ENCODE measurements at regions not wholly inside any gene's neighbourhood (a gene's known extent, or its start where the extent isn't known, plus 50 kb on each side); places are given as distances from the start of the nearest gene placed in this dataset.

- H3K36me3 ChIP-seq (ENCODE audit: insufficient read depth, low read length): no peaks in the 10 kb centered on the region
- no peaks in the 10 kb centered on the region for H3K9me3 ChIP-seq (ENCODE audit: control insufficient read depth, insufficient read depth, low read length)
- peak overlapping the region; percentile 72 for H3K9ac ChIP-seq (ENCODE audit: low read depth, low read length)
- peaks cover 32% of the 10 kb centered on the region for H3K4me1 ChIP-seq (ENCODE audit: insufficient read depth, low read length)
These were observed 65.6 kb upstream of the PTGR2 start for GRCh38 chr14:73785834-73786635.

DNA sequence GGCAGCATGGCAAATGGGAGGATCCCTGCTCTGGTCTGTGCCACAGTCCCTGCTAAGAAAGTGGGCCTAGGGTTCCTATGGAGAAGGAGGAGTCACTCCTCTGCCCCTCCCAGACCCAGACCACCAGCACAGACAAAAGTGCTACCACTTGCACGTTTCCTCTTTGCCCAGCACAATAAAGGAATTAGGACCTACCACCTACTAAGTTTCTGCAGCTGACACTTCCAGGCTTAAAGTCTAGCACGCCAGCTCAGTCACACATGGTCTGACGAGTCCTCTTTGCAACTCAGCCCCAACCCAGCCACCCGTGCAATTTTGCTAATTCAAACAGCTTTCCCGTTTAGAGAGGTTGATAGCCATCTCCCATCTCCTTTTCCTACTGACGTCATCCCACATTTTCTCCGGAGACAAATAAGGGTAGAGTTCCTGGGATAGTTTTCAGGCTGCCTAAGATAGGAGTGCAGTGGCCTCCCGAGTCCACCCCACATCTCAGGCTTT, 66.2 kb upstream of the PTGR2 start:
- Histone ChIP-seq H3K9me3 (ENCODE audit: control insufficient read depth, insufficient read depth, low read length) (no peaks in the 10 kb centered on the region), H3K4me1 (ENCODE audit: insufficient read depth, low read length) (peaks cover 32% of the 10 kb centered on the region), H3K9ac (ENCODE audit: low read depth, low read length) (peak overlapping the region; percentile 72; the same call in 1 of the 2 replicates), H3K36me3 (ENCODE audit: insufficient read depth, low read length) (no peaks in the 10 kb centered on the region)

DNA sequence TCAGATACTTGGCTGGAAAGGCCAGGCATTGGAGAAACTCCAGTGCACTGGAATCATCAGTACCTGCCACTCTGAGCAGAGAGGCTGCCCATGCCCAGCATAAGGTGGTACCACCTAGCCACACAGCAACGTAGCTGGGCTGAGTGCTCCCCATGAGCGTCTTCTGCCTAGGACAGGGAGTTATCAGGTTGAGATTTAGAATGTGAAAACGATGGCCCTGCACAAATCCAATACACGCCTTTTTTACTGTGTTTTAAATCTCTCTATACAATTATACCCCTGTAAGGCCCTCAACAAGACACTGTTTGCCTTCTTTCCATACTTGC, 66.7 kb upstream of the PTGR2 start:
- no peaks in the 10 kb centered on the region for H3K9me3 ChIP-seq (ENCODE audit: control insufficient read depth, insufficient read depth, low read length)
- peaks cover 32% of the 10 kb centered on the region for H3K4me1 ChIP-seq (ENCODE audit: insufficient read depth, low read length)
- H3K36me3 ChIP-seq (ENCODE audit: insufficient read depth, low read length): no peaks in the 10 kb centered on the region
- H3K9ac ChIP-seq (ENCODE audit: low read depth, low read length): no peak overlapping the region

DNA sequence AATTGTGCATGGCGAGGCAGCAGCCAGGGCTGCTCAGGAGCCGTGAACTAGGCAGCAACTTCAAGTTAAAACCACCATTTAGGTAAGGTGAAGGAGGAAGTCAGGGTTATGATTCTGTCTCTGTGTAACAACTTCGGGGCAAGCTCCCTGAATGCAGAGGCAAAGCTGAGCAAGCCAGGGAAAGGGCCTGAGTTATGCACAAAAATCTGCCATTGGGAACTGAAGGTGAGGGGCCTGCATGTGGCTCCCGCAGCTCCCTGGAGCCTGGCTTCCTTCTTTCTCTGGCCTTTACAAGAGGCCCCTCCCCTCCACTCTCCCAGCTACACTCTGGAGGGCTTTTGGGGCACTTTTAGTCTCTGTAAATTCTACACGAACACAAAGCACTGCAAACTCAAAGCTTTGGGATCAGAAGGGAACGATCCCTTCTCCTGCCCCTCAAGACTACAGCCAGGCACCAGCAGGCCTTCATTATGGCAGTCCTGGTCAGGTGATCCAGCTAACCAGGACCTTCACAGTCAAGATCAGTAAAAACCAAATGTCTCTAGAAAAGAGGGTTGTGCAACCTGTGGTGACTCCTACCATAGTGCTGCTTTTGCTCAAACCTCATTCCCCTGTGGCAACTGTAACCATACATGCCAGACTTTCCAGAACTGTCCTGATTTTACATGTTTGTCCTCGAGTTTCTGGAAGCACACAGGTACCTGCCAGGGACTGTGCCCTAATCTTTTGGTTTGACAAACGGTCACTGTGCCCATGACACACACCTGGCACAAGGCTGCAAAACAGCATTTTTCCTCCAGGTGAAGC, 67.2 kb upstream of the PTGR2 start:
- Histone ChIP-seq H3K4me1 (ENCODE audit: insufficient read depth, low read length) (peaks cover 32% of the 10 kb centered on the region), H3K36me3 (ENCODE audit: insufficient read depth, low read length) (no peaks in the 10 kb centered on the region), H3K9me3 (ENCODE audit: control insufficient read depth, insufficient read depth, low read length) (no peaks in the 10 kb centered on the region), H3K9ac (ENCODE audit: low read depth, low read length) (no peak overlapping the region)

- peaks cover 31% of the 10 kb centered on the region for H3K4me1 ChIP-seq (ENCODE audit: insufficient read depth, low read length)
- no peaks in the 10 kb centered on the region for H3K36me3 ChIP-seq (ENCODE audit: insufficient read depth, low read length)
- H3K9ac ChIP-seq (ENCODE audit: low read depth, low read length): no peak overlapping the region
- H3K9me3 ChIP-seq (ENCODE audit: control insufficient read depth, insufficient read depth, low read length): no peaks in the 10 kb centered on the region
These were observed 68.4 kb upstream of the PTGR2 start for GRCh38 chr14:73783107-73783727.

DNA sequence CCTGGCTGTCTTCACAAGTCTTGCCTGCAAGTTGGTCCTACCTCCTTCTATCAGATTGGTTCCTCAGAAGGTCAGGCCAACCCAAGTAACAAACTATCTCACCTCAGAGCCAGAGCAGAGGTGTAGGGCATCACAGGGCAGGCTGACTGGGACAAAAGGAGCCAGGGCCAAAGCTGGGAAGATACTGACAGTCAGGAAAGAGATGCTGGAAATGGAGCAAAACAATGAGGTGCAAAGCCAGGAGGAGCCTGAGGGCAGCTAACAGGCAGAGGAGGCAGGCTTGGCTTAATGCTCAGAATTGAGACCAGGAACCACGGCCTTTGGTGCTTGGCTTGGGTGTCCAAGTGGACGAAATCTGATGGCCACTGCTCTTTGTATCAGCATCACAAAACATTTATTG, 68.4 kb upstream of the PNMA1 start:
- Histone ChIP-seq H3K4me1 (ENCODE audit: insufficient read depth, low read length) (peaks cover 27% of the 10 kb centered on the region), H3K9me3 (ENCODE audit: control insufficient read depth, insufficient read depth, low read length) (no peaks in the 10 kb centered on the region), H3K36me3 (ENCODE audit: insufficient read depth, low read length) (no peaks in the 10 kb centered on the region), H3K9ac (ENCODE audit: low read depth, low read length) (no peak overlapping the region)

DNA sequence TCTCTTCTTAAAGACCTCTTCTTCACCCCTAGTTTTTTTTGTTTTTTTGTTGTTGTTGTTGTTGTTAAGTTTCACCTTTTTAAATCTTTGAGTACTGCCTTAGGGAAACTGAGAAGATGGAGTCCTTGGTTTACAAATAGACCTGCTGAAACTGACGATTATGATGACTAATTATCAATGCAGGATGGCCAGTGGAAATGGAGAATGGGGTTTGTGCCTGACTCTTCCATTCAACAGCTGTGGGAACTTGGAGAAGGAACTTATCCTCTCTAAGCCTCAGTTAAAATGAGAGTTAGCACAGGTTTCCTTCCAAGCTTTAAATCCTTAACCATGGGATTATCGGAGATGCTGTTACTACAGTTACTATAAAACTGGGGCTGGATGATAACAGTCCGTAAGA, 66.7 kb upstream of the PNMA1 start:
- Histone ChIP-seq H3K36me3 (ENCODE audit: insufficient read depth, low read length) (no peaks in the 10 kb centered on the region), H3K4me1 (ENCODE audit: insufficient read depth, low read length) (peaks cover 32% of the 10 kb centered on the region), H3K9me3 (ENCODE audit: control insufficient read depth, insufficient read depth, low read length) (no peaks in the 10 kb centered on the region), H3K9ac (ENCODE audit: low read depth, low read length) (no peak overlapping the region)

DNA sequence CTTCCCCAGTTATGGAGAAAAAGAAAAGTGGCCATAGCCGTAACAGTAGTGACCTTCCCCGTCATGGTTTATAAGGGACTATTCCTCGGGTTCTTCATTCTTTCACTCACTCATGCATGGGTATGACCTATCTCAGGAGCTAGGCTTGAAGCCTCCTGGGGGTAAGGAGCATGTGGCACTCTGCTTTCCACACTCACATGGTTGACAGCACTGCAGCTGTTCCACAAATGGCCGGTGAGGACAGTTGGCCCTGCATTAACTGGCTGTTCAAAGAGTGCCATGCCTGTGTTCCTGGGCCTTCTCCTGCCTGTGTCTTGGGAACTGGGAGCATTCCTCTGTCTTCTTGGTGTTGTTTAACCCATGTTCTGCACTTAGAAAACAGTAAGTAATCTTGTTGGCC, 66.2 kb upstream of the PNMA1 start:
- Histone ChIP-seq H3K9ac (ENCODE audit: low read depth, low read length) (no peak overlapping the region), H3K4me1 (ENCODE audit: insufficient read depth, low read length) (peaks cover 32% of the 10 kb centered on the region), H3K36me3 (ENCODE audit: insufficient read depth, low read length) (no peaks in the 10 kb centered on the region), H3K9me3 (ENCODE audit: control insufficient read depth, insufficient read depth, low read length) (no peaks in the 10 kb centered on the region)

DNA sequence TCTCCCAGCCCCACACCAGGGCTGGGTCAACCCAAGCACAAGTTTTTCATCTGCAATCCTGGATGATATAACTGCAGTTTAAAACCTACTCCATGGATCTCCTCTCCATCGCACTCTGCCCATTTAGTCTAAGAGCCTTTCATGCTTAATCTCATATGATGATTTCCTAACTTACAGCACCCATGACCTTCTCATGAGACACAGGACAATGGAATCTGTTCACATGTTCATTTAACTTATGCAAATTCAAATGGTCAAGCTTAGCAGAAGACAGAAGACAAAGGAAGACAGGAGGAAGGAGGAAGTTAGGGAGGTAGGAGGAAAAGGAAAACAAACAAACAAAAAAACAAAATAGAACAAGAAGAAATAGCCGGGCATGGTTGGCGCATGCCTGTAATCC, 64.6 kb upstream of the PNMA1 start:
- Histone ChIP-seq H3K36me3 (ENCODE audit: insufficient read depth, low read length) (no peaks in the 10 kb centered on the region), H3K9ac (ENCODE audit: low read depth, low read length) (no peak overlapping the region), H3K9me3 (ENCODE audit: control insufficient read depth, insufficient read depth, low read length) (no peaks in the 10 kb centered on the region), H3K4me1 (ENCODE audit: insufficient read depth, low read length) (peaks cover 24% of the 10 kb centered on the region; the same call in 1 of the 2 replicates)

GRCh38 chr14:73777420-73777819, 63.2 kb upstream of the PNMA1 start:
- Histone ChIP-seq H3K9ac (ENCODE audit: low read depth, low read length) (no peak overlapping the region), H3K9me3 (ENCODE audit: control insufficient read depth, insufficient read depth, low read length) (no peaks in the 10 kb centered on the region), H3K4me1 (ENCODE audit: insufficient read depth, low read length) (peaks cover 13% of the 10 kb centered on the region; the same call in 1 of the 2 replicates), H3K36me3 (ENCODE audit: insufficient read depth, low read length) (no peaks in the 10 kb centered on the region)

GRCh38 chr14:73776194-73776537, 62.0 kb upstream of the PNMA1 start:
- no peaks in the 10 kb centered on the region for H3K36me3 ChIP-seq (ENCODE audit: insufficient read depth, low read length)
- peaks cover 24% of the 10 kb centered on the region for H3K4me1 ChIP-seq (ENCODE audit: insufficient read depth, low read length)
- H3K9me3 ChIP-seq (ENCODE audit: control insufficient read depth, insufficient read depth, low read length): no peaks in the 10 kb centered on the region
- no peak overlapping the region for H3K9ac ChIP-seq (ENCODE audit: low read depth, low read length)

GRCh38 chr14:73775339-73776193, 61.4 kb upstream of the PNMA1 start:
- Histone ChIP-seq H3K9me3 (ENCODE audit: control insufficient read depth, insufficient read depth, low read length) (no peaks in the 10 kb centered on the region), H3K4me1 (ENCODE audit: insufficient read depth, low read length) (peaks cover 24% of the 10 kb centered on the region), H3K36me3 (ENCODE audit: insufficient read depth, low read length) (no peaks in the 10 kb centered on the region), H3K9ac (ENCODE audit: low read depth, low read length) (no peak overlapping the region)

- H3K9ac ChIP-seq (ENCODE audit: low read depth, low read length): no peak overlapping the region
- H3K9me3 ChIP-seq (ENCODE audit: control insufficient read depth, insufficient read depth, low read length): no peaks in the 10 kb centered on the region
- H3K4me1 ChIP-seq (ENCODE audit: insufficient read depth, low read length): peaks cover 24% of the 10 kb centered on the region
- H3K36me3 ChIP-seq (ENCODE audit: insufficient read depth, low read length): no peaks in the 10 kb centered on the region
These were observed 60.5 kb upstream of the PNMA1 start for GRCh38 chr14:73774671-73775070.

DNA sequence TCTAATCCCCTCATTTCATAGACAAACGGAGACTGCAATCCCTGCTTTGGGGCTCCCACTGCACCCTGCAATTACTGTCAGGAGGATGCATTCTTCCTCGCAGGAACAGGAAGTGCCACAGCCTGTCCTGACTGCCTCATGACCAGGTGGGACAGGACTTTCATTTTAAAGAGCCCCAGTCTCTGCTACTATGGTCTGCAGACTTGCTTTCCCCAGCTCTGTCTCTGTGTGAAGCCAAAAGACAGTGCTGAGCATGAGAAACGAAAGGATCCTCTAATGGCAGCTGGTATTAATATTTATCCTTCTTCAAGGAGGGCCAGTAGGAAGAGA, 60.0 kb upstream of the PNMA1 start:
- H3K4me1 ChIP-seq (ENCODE audit: insufficient read depth, low read length): peaks cover 24% of the 10 kb centered on the region
- H3K9ac ChIP-seq (ENCODE audit: low read depth, low read length): no peak overlapping the region
- H3K36me3 ChIP-seq (ENCODE audit: insufficient read depth, low read length): no peaks in the 10 kb centered on the region
- no peaks in the 10 kb centered on the region for H3K9me3 ChIP-seq (ENCODE audit: control insufficient read depth, insufficient read depth, low read length)
